ENCODE measurements at regions not wholly inside any gene's neighbourhood (a gene's known extent, or its start where the extent isn't known, plus 50 kb on each side); places are given as distances from the start of the nearest gene placed in this dataset.

DNA sequence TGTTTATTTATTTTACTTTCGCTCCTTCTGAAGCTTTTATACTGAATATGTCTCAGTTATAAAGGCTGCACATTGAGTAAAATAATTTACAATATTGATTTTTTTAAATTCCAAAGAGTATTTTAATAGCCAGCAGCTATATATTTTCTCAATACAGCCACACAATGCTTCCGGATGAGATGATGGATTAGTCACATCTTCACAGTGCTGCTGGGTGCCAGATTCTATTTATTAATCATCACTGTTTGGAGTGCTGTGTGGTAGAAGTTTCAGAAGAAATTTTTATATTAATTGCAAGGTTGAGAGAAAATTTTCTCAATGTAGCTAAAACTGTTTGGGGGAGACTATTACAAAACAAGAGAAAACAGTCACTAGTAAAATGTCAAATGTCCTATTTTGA, 989.8 kb downstream of the TLE4 start:
- no peaks in the 10 kb centered on the region for H3K36me3 ChIP-seq (ENCODE audit: insufficient read depth in 1 of 2, low read depth in 1 of 2)
- H3K27me3 ChIP-seq (ENCODE audit: insufficient read depth in 3 of 3, low read length in 2 of 3) = no peaks in the 10 kb centered on the region
- no peak overlapping the region for H3K27ac ChIP-seq
- 61 to 77% (median 68%) methylated on average over 2 of the region's 2 CpGs for WGBS, 3 donors
- no peak for DNase-seq
- no peaks in the 10 kb centered on the region for H3K9me3 ChIP-seq
- no peak for TF ChIP-seq CTCF (IDR thresholded peaks at IDR 0.05)
- H3K4me1 ChIP-seq = no peaks in the 10 kb centered on the region
- no peak for ATAC-seq
- intact Hi-C loops (cut with DNase I) = no loop called here
- no peak overlapping the region for H3K4me3 ChIP-seq

- Histone ChIP-seq H3K27me3 (ENCODE audit: insufficient read depth in 3 of 3, low read length in 2 of 3) (no peaks in the 10 kb centered on the region), H3K9me3 (no peaks in the 10 kb centered on the region), H3K4me1 (no peaks in the 10 kb centered on the region), H3K4me3 (no peak overlapping the region), H3K36me3 (ENCODE audit: insufficient read depth in 1 of 2, low read depth in 1 of 2) (no peaks in the 10 kb centered on the region), H3K27ac (no peak overlapping the region)
- WGBS, 3 donors = 50 to 59% (median 55%) methylated on average over 2 of the region's 2 CpGs
- DNase-seq (no peak), ATAC-seq (no peak)
- intact Hi-C loops (cut with DNase I) = no loop called here
- no peak for TF ChIP-seq CTCF (IDR thresholded peaks at IDR 0.05)
These were observed 989.2 kb downstream of the TLE4 start for GRCh38 chr9:80560976-80561375.

DNA sequence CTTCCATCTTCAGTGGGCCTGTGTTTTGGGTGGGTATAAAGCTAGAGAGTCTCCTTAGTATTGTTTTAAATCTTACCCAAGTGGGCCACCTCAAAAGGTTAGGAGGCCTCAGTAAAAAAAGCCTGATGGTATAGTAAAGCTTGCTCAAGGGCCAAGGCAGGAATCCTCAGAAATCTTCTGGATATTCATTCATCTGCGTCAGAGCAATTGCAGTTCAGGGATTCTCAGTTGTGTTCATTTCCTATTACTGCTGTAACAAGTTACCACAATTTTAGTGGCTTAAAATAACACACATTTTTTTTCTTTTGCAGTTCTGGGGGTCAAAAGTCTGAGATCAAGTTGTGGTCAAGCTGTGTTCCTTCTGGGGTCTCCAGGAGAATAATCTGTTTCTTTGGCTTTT, 985.5 kb downstream of the TLE4 start:
- no peak for TF ChIP-seq CTCF (IDR thresholded peaks at IDR 0.05)
- ATAC-seq (no peak), DNase-seq (no peak)
- Histone ChIP-seq H3K27ac (no peak overlapping the region), H3K4me3 (no peak overlapping the region), H3K9me3 (no peaks in the 10 kb centered on the region), H3K4me1 (no peaks in the 10 kb centered on the region), H3K27me3 (ENCODE audit: insufficient read depth in 3 of 3, low read length in 2 of 3) (no peaks in the 10 kb centered on the region), H3K36me3 (ENCODE audit: insufficient read depth in 1 of 2, low read depth in 1 of 2) (no peaks in the 10 kb centered on the region)
- intact Hi-C loops (cut with DNase I) = no loop called here
- 93 to 97% (median 93%) methylated on average over 1 of the region's 1 CpG for WGBS, 3 donors

- H3K36me3 ChIP-seq (ENCODE audit: insufficient read depth in 1 of 2, low read depth in 1 of 2) = no peaks in the 10 kb centered on the region
- no peak for TF ChIP-seq CTCF (IDR thresholded peaks at IDR 0.05)
- ATAC-seq = no peak
- H3K9me3 ChIP-seq = no peaks in the 10 kb centered on the region
- H3K27ac ChIP-seq = no peak overlapping the region
- H3K4me3 ChIP-seq = no peak overlapping the region
- H3K4me1 ChIP-seq = no peaks in the 10 kb centered on the region
- intact Hi-C loops (cut with DNase I) = no loop called here
- no peaks in the 10 kb centered on the region for H3K27me3 ChIP-seq (ENCODE audit: insufficient read depth in 3 of 3, low read length in 2 of 3)
- no peak for DNase-seq
These were observed 984.9 kb downstream of the TLE4 start for GRCh38 chr9:80556631-80557030.

DNA sequence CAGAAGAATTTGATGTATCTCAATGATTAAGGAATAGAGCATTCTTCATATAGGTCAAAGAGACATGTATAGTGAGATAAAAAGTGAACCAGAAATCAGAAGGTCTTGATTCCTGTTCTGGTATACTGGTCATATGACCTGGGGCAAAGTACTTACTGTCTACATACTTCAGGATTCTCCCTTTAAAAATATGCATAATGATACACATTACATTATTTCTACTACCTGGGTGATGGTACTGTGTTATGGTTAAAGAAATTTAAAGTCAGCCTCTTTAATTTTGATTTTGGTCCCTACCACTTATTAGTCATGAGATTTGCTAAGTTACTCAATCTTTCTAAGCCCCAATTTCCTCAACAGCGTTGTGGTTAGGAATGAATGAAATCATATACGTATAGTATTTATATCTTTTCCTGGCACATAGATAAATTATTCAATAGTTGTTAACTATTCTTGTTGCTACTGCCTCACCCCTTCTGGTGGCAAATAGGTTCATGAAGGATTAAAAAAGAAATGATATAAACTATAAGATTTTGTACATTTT, 984.1 kb downstream of the TLE4 start:
- Histone ChIP-seq H3K36me3 (ENCODE audit: insufficient read depth in 1 of 2, low read depth in 1 of 2) (no peaks in the 10 kb centered on the region), H3K27ac (no peak overlapping the region), H3K27me3 (ENCODE audit: insufficient read depth in 3 of 3, low read length in 2 of 3) (no peaks in the 10 kb centered on the region), H3K4me1 (no peaks in the 10 kb centered on the region), H3K4me3 (no peak overlapping the region), H3K9me3 (no peaks in the 10 kb centered on the region)
- DNase-seq (no peak), ATAC-seq (no peak)
- intact Hi-C loops (cut with DNase I) = no loop called here
- no peak for TF ChIP-seq CTCF (IDR thresholded peaks at IDR 0.05)
- 58 to 80% (median 72%) methylated on average over 2 of the region's 2 CpGs for WGBS, 3 donors
